ENCODE measurements at regions not wholly inside any gene's neighbourhood (a gene's known extent, or its start where the extent isn't known, plus 50 kb on each side); places are given as distances from the start of the nearest gene placed in this dataset.

DNA sequence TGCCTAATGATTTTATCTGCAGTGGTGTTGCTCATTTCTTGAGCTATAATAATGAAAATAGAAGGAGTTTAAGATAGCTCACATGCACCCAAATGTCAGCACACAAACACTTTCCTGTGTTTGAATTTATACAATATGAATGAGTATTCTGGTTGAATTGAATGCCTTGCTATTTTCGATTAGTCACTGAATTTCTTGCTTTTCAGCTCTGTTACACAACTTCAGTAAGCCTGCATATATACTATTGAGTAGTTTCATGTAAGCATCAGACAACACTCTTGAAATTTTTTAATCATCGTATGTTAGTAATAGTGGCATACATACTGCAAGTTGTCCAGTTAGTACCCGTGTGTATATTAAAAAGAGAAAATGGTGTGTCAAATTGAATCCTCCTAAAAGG is 281.5 kb upstream of the GRIA1 start:
- Histone ChIP-seq H3K27me3 (ENCODE audit: insufficient read depth, poor library complexity, severe bottlenecking) (no peaks in the 10 kb centered on the region), H3K27ac (replicated peaks) (no peak overlapping the region), H3K4me3 (replicated peaks; ENCODE audit: insufficient read depth, low read length) (no peak overlapping the region)
- no peak for DNase-seq (ENCODE audit: low read depth in 1 of 2, low spot score in 1 of 2)
- TF ChIP-seq, protein P1, sequence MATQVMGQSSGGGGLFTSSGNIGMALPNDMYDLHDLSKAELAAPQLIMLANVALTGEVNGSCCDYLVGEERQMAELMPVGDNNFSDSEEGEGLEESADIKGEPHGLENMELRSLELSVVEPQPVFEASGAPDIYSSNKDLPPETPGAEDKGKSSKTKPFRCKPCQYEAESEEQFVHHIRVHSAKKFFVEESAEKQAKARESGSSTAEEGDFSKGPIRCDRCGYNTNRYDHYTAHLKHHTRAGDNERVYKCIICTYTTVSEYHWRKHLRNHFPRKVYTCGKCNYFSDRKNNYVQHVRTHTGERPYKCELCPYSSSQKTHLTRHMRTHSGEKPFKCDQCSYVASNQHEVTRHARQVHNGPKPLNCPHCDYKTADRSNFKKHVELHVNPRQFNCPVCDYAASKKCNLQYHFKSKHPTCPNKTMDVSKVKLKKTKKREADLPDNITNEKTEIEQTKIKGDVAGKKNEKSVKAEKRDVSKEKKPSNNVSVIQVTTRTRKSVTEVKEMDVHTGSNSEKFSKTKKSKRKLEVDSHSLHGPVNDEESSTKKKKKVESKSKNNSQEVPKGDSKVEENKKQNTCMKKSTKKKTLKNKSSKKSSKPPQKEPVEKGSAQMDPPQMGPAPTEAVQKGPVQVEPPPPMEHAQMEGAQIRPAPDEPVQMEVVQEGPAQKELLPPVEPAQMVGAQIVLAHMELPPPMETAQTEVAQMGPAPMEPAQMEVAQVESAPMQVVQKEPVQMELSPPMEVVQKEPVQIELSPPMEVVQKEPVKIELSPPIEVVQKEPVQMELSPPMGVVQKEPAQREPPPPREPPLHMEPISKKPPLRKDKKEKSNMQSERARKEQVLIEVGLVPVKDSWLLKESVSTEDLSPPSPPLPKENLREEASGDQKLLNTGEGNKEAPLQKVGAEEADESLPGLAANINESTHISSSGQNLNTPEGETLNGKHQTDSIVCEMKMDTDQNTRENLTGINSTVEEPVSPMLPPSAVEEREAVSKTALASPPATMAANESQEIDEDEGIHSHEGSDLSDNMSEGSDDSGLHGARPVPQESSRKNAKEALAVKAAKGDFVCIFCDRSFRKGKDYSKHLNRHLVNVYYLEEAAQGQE (IDR thresholded peaks at IDR 0.05; ENCODE audit: insufficient replicate concordance, low read depth) = no peak
- no peak for TF ChIP-seq GABPA (IDR thresholded peaks at IDR 0.05; ENCODE audit: low read depth)
- no peak for TF ChIP-seq SPI1 (IDR thresholded peaks at IDR 0.05; ENCODE audit: borderline replicate concordance, low read depth)
- TF ChIP-seq, protein P2, sequence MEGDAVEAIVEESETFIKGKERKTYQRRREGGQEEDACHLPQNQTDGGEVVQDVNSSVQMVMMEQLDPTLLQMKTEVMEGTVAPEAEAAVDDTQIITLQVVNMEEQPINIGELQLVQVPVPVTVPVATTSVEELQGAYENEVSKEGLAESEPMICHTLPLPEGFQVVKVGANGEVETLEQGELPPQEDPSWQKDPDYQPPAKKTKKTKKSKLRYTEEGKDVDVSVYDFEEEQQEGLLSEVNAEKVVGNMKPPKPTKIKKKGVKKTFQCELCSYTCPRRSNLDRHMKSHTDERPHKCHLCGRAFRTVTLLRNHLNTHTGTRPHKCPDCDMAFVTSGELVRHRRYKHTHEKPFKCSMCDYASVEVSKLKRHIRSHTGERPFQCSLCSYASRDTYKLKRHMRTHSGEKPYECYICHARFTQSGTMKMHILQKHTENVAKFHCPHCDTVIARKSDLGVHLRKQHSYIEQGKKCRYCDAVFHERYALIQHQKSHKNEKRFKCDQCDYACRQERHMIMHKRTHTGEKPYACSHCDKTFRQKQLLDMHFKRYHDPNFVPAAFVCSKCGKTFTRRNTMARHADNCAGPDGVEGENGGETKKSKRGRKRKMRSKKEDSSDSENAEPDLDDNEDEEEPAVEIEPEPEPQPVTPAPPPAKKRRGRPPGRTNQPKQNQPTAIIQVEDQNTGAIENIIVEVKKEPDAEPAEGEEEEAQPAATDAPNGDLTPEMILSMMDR (IDR thresholded peaks at IDR 0.05; ENCODE audit: insufficient read depth, low read length) = no peak
- TF ChIP-seq POLR2AphosphoS5 (IDR thresholded peaks at IDR 0.05; ENCODE audit: low read depth) = no peak

DNA sequence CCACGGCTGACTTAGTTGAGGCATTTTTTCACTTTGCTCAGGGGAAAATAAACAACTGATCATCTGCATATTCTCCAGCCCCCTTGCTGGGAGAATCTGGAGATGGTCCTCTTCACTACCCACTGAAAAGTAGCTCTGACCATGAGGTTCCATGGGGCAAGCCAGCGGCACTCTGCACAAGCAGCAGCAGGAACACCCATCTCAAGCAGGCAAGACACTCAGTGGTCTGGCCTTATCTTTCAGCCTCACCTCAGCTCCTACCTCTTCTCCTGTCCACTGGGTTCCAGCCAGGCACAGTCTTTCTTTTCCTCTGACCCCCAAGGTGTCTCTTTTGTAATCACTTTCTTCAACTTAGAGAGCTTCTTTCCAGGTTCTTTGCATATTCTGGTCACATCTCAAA is 280.8 kb upstream of the GRIA1 start:
- Histone ChIP-seq H3K4me3 (replicated peaks; ENCODE audit: insufficient read depth, low read length) (no peak overlapping the region), H3K27ac (replicated peaks) (no peak overlapping the region), H3K27me3 (ENCODE audit: insufficient read depth, poor library complexity, severe bottlenecking) (no peaks in the 10 kb centered on the region)
- no peak for DNase-seq (ENCODE audit: low read depth in 1 of 2, low spot score in 1 of 2)
- TF ChIP-seq, protein P1 (IDR thresholded peaks at IDR 0.05; ENCODE audit: insufficient replicate concordance, low read depth) = no peak
- TF ChIP-seq, protein P2 (IDR thresholded peaks at IDR 0.05; ENCODE audit: insufficient read depth, low read length) = no peak

DNA sequence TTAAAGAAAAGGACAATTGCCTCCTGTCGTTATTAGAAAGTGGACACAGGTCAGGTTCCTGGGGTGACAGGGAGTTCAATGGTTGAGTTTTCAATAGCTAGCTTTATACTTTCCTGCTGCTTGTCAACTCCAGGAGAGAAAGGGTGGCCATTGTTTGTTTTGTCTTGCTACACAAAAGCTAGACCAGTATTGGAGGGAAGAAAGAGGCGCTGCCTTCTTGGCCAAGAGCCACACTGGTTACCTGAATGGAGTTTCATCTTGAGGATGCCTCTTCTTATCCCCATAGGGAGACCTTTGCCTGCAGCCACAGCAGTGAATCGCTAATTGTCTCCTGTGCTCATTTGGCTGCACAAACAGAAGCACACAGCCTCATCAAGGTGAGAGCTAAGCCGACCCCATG is 279.4 kb upstream of the GRIA1 start:
- DNase-seq (ENCODE audit: low read depth in 1 of 2, low spot score in 1 of 2) = no peak
- H3K4me3 ChIP-seq (replicated peaks; ENCODE audit: insufficient read depth, low read length) = no peak overlapping the region
- no peak for TF ChIP-seq POLR2AphosphoS5 (IDR thresholded peaks at IDR 0.05; ENCODE audit: low read depth)
- TF ChIP-seq, protein P1 (IDR thresholded peaks at IDR 0.05; ENCODE audit: insufficient replicate concordance, low read depth) = no peak
- TF ChIP-seq SPI1 (IDR thresholded peaks at IDR 0.05; ENCODE audit: borderline replicate concordance, low read depth) = no peak
- TF ChIP-seq, protein P2 (IDR thresholded peaks at IDR 0.05; ENCODE audit: insufficient read depth, low read length) = no peak

More for the DNA sequence above, 279.4 kb upstream of the GRIA1 start:
- H3K27me3 ChIP-seq (ENCODE audit: insufficient read depth, poor library complexity, severe bottlenecking) = no peaks in the 10 kb centered on the region
- H3K27ac ChIP-seq (replicated peaks) = no peak overlapping the region
